ENCODE measurements at regions not wholly inside any gene's neighbourhood (a gene's known extent, or its start where the extent isn't known, plus 50 kb on each side); places are given as distances from the start of the nearest gene placed in this dataset.

DNA sequence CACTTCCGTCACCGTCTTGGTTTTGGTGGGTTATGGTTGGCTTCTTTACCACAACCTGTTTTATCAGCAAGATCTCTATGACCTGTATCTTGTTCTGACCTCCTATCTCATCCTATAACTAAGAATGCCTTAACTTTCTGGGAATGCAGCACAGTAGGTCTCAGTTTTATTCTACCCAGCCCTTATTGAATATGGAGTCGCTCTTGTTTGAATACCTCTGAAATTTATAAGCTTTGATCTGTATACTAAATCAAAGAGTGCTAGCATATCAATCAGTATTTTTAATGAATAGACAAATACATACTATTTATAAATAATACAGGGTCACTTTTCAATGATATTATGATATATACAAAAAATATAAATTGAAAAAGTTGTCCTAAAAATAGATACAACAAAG, 690.0 kb downstream of the TRAM1L1 start:
- Histone ChIP-seq H3K4me1 (ENCODE audit: insufficient read depth) (no peaks in the 10 kb centered on the region), H3K36me3 (ENCODE audit: insufficient read depth) (no peaks in the 10 kb centered on the region), H3K27ac (ENCODE audit: low read depth) (no peak overlapping the region), H3K4me3 (ENCODE audit: low read depth, low read length) (no peak overlapping the region)
- no peak for DNase-seq (ENCODE audit: extremely low spot score)
- WGBS: 93% methylated on average over 3 of the region's 3 CpGs

DNA sequence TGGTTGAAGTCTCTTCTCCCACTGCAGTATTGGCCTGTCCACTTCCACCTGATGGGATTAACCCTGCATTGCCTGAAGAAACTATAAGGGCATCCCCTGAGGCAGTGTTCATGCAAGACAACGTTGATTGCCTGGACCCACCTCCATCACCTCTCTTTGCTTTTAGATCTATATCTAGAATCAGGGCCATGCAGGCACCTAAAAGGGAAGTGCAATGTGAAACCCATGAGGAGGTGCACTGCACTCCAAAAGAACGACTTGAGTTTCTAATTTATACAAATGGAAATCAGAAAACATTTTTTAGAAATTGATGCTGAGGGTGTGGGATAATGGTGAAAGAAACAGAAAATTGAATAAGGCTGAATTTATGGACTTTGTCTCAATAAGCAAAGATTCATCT, 694.4 kb downstream of the TRAM1L1 start:
- DNase-seq (ENCODE audit: extremely low spot score): no peak
- Histone ChIP-seq H3K4me3 (ENCODE audit: low read depth, low read length) (no peak overlapping the region), H3K4me1 (ENCODE audit: insufficient read depth) (no peaks in the 10 kb centered on the region), H3K36me3 (ENCODE audit: insufficient read depth) (no peaks in the 10 kb centered on the region), H3K27ac (ENCODE audit: low read depth) (no peak overlapping the region)
- 57% methylated on average over 2 of the region's 2 CpGs for WGBS

GRCh38 chr4:116389139-116389538, 696.2 kb downstream of the TRAM1L1 start:
- no peak for DNase-seq (ENCODE audit: extremely low spot score)
- WGBS: 46% methylated on average over 2 of the region's 2 CpGs
- Histone ChIP-seq H3K4me1 (ENCODE audit: insufficient read depth) (no peaks in the 10 kb centered on the region), H3K4me3 (ENCODE audit: low read depth, low read length) (no peak overlapping the region), H3K36me3 (ENCODE audit: insufficient read depth) (no peaks in the 10 kb centered on the region), H3K27ac (ENCODE audit: low read depth) (no peak overlapping the region)

DNA sequence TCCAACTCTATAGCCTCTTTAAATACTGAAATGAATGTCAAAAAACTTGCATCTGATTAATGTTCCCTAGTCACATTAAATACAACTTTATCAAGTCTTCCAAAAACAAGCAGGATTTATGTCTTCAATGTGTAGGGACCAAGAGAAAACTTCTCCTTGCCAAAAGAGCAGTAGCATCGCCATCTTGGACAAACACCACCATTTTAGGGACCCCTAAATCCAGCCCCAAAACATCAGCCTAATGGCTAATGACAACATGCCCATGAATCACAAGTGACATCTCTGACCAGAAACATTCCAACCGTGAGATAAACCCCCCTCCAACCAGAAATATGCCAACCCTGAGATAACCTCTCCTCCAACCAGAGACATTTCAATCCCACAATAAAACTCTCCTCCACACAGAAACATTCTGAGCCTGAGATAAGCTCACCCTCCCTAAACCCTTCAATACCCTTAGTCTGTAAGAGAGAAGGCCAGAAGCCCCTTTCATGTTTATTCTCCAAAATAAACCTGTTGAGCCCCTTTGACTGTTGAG, 697.4 kb downstream of the TRAM1L1 start:
- Histone ChIP-seq H3K27ac (ENCODE audit: low read depth) (no peak overlapping the region), H3K36me3 (ENCODE audit: insufficient read depth) (no peaks in the 10 kb centered on the region), H3K4me3 (ENCODE audit: low read depth, low read length) (no peak overlapping the region), H3K4me1 (ENCODE audit: insufficient read depth) (no peaks in the 10 kb centered on the region)
- no peak for DNase-seq (ENCODE audit: extremely low spot score)
- WGBS: 40% methylated on average over 2 of the region's 2 CpGs

DNA sequence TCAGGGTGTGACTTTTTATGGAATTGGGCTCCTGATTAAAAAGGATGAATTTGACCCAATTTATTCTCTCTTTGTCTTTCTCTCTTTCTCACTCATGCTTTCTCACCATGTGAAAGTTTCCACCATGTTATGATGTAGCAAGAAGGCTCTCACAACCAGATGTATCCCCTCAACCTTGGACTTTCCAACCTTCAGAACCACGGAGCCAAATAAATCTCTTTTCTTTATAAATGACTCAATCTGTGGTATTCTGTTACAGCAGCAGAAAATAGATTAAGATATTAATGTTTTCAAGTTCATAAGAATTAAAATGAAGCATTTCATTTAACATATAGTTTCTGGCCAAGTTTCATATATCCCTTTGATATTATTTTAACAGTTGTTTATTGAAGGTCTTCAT, 698.5 kb downstream of the TRAM1L1 start:
- no peak for DNase-seq (ENCODE audit: extremely low spot score)
- H3K4me3 ChIP-seq (ENCODE audit: low read depth, low read length): no peak overlapping the region
- no peaks in the 10 kb centered on the region for H3K36me3 ChIP-seq (ENCODE audit: insufficient read depth)
- H3K27ac ChIP-seq (ENCODE audit: low read depth): no peak overlapping the region
- WGBS: 38% methylated on average over 1 of the region's 1 CpG
- H3K4me1 ChIP-seq (ENCODE audit: insufficient read depth): no peaks in the 10 kb centered on the region

- Histone ChIP-seq H3K27ac (ENCODE audit: low read depth) (no peak overlapping the region), H3K4me1 (ENCODE audit: insufficient read depth) (no peaks in the 10 kb centered on the region), H3K4me3 (ENCODE audit: low read depth, low read length) (no peak overlapping the region), H3K36me3 (ENCODE audit: insufficient read depth) (no peaks in the 10 kb centered on the region)
- DNase-seq (ENCODE audit: extremely low spot score): no peak
- WGBS: 78% methylated on average over 6 of the region's 6 CpGs
These were observed 699.8 kb downstream of the TRAM1L1 start for GRCh38 chr4:116385583-116385982.

- H3K36me3 ChIP-seq (ENCODE audit: insufficient read depth): no peaks in the 10 kb centered on the region
- 78% methylated on average over 3 of the region's 3 CpGs for WGBS
- DNase-seq (ENCODE audit: extremely low spot score): no peak
- no peak overlapping the region for H3K27ac ChIP-seq (ENCODE audit: low read depth)
- no peak overlapping the region for H3K4me3 ChIP-seq (ENCODE audit: low read depth, low read length)
- no peaks in the 10 kb centered on the region for H3K4me1 ChIP-seq (ENCODE audit: insufficient read depth)
These were observed 710.6 kb downstream of the TRAM1L1 start for GRCh38 chr4:116374815-116375214.

DNA sequence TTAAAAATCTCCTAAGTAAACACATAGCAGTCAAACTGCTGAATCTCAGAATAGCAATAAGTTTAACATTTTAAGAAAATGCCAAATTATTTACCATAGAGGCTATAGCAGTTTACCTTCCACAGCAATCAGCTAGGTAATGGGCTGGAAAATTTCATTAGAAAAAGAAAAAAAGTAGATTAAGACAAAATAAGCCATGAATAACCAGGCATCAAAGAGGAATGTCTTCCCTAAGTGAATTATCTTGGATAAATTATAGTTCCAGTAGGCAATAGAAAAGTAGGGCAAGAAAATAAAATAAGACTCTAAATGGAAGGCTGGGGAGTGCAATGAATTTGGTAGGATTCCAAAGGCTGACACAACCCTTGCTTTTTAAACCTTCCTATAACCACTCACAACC, 722.8 kb downstream of the TRAM1L1 start:
- Histone ChIP-seq H3K27ac (ENCODE audit: low read depth) (no peak overlapping the region), H3K4me1 (ENCODE audit: insufficient read depth) (no peaks in the 10 kb centered on the region), H3K4me3 (ENCODE audit: low read depth, low read length) (no peak overlapping the region), H3K36me3 (ENCODE audit: insufficient read depth) (no peaks in the 10 kb centered on the region)
- DNase-seq (ENCODE audit: extremely low spot score): no peak

GRCh38 chr4:116361790-116362189, 723.6 kb downstream of the TRAM1L1 start:
- Histone ChIP-seq H3K27ac (ENCODE audit: low read depth) (no peak overlapping the region), H3K4me3 (ENCODE audit: low read depth, low read length) (no peak overlapping the region), H3K4me1 (ENCODE audit: insufficient read depth) (no peaks in the 10 kb centered on the region), H3K36me3 (ENCODE audit: insufficient read depth) (no peaks in the 10 kb centered on the region)
- 83% methylated on average over 4 of the region's 4 CpGs for WGBS
- DNase-seq (ENCODE audit: extremely low spot score): no peak

DNA sequence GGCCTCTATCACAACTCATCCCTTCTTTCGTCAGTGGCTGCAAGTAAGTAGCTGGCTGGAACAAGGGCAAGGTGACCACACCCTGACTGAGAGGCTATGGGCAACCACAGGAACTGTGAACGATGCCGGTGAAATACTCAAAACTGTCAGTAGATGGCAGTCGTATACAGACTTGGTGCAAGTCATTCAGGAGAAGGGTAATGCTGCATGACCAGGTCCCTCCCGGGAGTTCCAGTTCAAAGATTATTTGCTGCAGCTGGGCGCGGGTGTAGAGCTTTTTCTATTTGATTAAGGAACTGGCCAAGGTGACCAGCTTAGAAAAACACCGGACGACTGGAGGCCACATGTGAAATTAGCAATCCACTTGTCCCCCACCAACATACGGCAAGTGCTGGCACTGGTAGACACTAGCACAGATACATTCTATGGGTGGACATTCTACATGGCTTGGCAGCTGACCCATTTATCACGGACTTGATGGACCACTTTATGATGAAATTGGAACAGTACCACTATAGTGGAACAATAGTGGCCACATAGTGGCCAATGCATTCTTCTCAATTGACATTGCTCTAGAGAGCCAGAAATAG, 726.6 kb downstream of the TRAM1L1 start:
- Histone ChIP-seq H3K36me3 (ENCODE audit: insufficient read depth) (no peaks in the 10 kb centered on the region), H3K27ac (ENCODE audit: low read depth) (no peak overlapping the region), H3K4me1 (ENCODE audit: insufficient read depth) (no peaks in the 10 kb centered on the region), H3K4me3 (ENCODE audit: low read depth, low read length) (no peak overlapping the region)
- WGBS: 38% methylated on average over 11 of the region's 11 CpGs
- DNase-seq (ENCODE audit: extremely low spot score): no peak

DNA sequence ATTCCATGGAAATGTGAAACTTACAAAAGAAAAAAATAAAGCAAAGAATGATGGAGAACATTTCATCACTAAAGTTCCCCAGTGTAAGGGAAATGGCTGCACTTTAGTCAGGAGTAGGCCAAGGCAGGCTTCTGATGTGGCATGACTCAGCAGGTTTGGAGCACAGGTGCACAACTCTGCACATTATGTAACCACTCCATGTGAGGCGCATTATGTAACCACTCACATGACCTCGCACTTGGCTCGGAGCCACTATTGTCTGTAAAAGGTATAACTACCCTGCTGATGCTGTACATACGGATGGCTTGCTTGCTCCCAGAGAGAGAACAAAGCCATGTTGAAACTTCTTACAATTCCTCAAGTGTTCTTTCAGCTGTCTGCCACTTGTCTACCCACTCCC, 727.6 kb downstream of the TRAM1L1 start:
- no peak for DNase-seq (ENCODE audit: extremely low spot score)
- Histone ChIP-seq H3K36me3 (ENCODE audit: insufficient read depth) (no peaks in the 10 kb centered on the region), H3K4me1 (ENCODE audit: insufficient read depth) (no peaks in the 10 kb centered on the region), H3K4me3 (ENCODE audit: low read depth, low read length) (no peak overlapping the region), H3K27ac (ENCODE audit: low read depth) (no peak overlapping the region)
- WGBS: 83% methylated on average over 4 of the region's 4 CpGs

- H3K27ac ChIP-seq (ENCODE audit: low read depth): no peak overlapping the region
- no peaks in the 10 kb centered on the region for H3K4me1 ChIP-seq (ENCODE audit: insufficient read depth)
- no peak overlapping the region for H3K4me3 ChIP-seq (ENCODE audit: low read depth, low read length)
- no peak for DNase-seq (ENCODE audit: extremely low spot score)
- no peaks in the 10 kb centered on the region for H3K36me3 ChIP-seq (ENCODE audit: insufficient read depth)
- 24% methylated on average over 1 of the region's 1 CpG for WGBS
These were observed 738.6 kb downstream of the TRAM1L1 start for GRCh38 chr4:116346750-116347149.

GRCh38 chr4:116343809-116344208, 741.6 kb downstream of the TRAM1L1 start:
- Histone ChIP-seq H3K4me1 (ENCODE audit: insufficient read depth) (no peaks in the 10 kb centered on the region), H3K27ac (ENCODE audit: low read depth) (no peak overlapping the region), H3K4me3 (ENCODE audit: low read depth, low read length) (no peak overlapping the region), H3K36me3 (ENCODE audit: insufficient read depth) (no peaks in the 10 kb centered on the region)
- 71% methylated on average over 2 of the region's 2 CpGs for WGBS
- DNase-seq (ENCODE audit: extremely low spot score): no peak

DNA sequence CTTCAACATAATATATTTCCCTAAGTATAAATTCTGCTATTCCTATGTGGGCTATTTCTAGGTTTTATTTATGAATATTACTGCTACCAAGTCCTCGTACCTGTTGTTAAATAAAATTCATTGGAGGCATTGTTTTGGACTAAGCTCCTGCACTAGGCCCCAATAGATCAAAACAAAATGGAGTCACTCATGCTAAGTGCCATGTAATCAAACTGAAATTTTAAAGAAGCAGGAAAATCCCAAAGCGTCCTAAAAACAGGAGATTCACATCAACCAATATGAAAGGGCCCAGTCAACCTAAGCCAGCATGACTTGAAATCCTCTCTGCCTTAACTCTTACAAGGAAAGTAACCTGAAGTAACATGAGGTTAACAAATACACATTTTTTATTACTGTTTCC, 743.2 kb downstream of the TRAM1L1 start:
- no peaks in the 10 kb centered on the region for H3K36me3 ChIP-seq (ENCODE audit: insufficient read depth)
- H3K27ac ChIP-seq (ENCODE audit: low read depth): no peak overlapping the region
- DNase-seq (ENCODE audit: extremely low spot score): no peak
- H3K4me3 ChIP-seq (ENCODE audit: low read depth, low read length): no peak overlapping the region
- H3K4me1 ChIP-seq (ENCODE audit: insufficient read depth): no peaks in the 10 kb centered on the region
- 77% methylated on average over 2 of the region's 2 CpGs for WGBS

DNA sequence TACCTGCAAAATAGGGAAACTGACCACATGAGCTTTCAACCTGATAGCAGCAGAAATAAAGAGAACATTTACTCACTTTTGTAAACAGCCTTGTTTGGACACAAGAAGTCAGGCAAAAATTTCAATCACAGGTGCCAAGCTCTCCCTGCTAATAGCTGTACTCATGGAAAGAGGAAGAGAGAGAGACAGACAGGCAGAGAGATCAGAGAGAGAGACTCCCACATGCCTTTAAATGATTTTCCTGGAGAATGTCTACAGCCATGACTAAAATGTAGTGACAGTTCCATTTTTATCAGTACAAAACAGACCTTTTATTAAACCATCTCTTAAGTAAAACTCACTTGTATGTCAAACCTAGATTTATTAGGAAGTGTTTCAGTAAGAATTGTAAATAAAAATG, 752.9 kb downstream of the TRAM1L1 start:
- no peak overlapping the region for H3K4me3 ChIP-seq (ENCODE audit: low read depth, low read length)

More for the DNA sequence above, 752.9 kb downstream of the TRAM1L1 start:
- DNase-seq (ENCODE audit: extremely low spot score): no peak
- H3K36me3 ChIP-seq (ENCODE audit: insufficient read depth): no peaks in the 10 kb centered on the region
- H3K4me1 ChIP-seq (ENCODE audit: insufficient read depth): no peaks in the 10 kb centered on the region
- H3K27ac ChIP-seq (ENCODE audit: low read depth): no peak overlapping the region

All from urinary bladder (tissue), 3 donors.